GM10266 (cell line): ENCODE measurements at regions not wholly inside any gene's neighbourhood (a gene's known extent, or its start where the extent isn't known, plus 50 kb on each side); places are given as distances from the start of the nearest gene placed in this dataset.

Experiments used
- DNase-seq: peaks from one replicate; pipeline ENCODE4 v3.0.0; 2012; ENCODE audit errors: extremely low spot score
- CTCF ChIP-seq: IDR thresholded peaks from 2 replicates; pipeline ENCODE4 v1.5.1; 2012; ENCODE audit warnings: mild to moderate bottlenecking, low read depth; ENCODE audit not compliant: control insufficient read depth, insufficient read depth; ENCODE audit errors: missing control alignments

- no peak for DNase-seq
- no peak for TF ChIP-seq CTCF
These were observed 62.1 kb downstream of the CEBPB start for GRCh38 chr20:50252701-50253100.

- DNase-seq, result no peak
- no peak for TF ChIP-seq CTCF
These were observed 62.5 kb downstream of the CEBPB start for GRCh38 chr20:50253101-50253500.

GRCh38 chr20:50254466-50255079 is 63.9 kb downstream of the CEBPB start:
- no peak for TF ChIP-seq CTCF
- DNase-seq, result no peak

GRCh38 chr20:50256577-50256976 is 65.9 kb downstream of the CEBPB start:
- TF ChIP-seq CTCF, result no peak
- DNase-seq, result no peak

- no peak for TF ChIP-seq CTCF
- DNase-seq, result no peak
These were observed 67.2 kb downstream of the CEBPB start for GRCh38 chr20:50257860-50258259.

- no peak for DNase-seq
These were observed 68.3 kb downstream of the CEBPB start for GRCh38 chr20:50258790-50259483.

More at GRCh38 chr20:50258790-50259483, 68.3 kb downstream of the CEBPB start:
- no peak for TF ChIP-seq CTCF
